Neural crest cell (in vitro differentiated cells): ENCODE measurements at regions not wholly inside any gene's neighbourhood (a gene's known extent, or its start where the extent isn't known, plus 50 kb on each side); places are given as distances from the start of the nearest gene placed in this dataset.
"Not testable (repeated sequence)": the region's sequence is repeated elsewhere in the genome, so short reads cannot be mapped to it uniquely, and the experiment has no call there.

Experiments
- DNase-seq: peaks from one replicate; pipeline ENCODE4 v3.0.0; 2021; ENCODE audit warnings: low read depth, mixed read lengths, low spot score
- H3K27ac Mint-ChIP-seq: one replicate; pipeline ENCODE4 v1.8.0; 2021; ENCODE audit warnings: mild to moderate bottlenecking, mixed read lengths; ENCODE audit not compliant: unreplicated experiment
- H3K27me3 Mint-ChIP-seq: 2 replicates; pipeline ENCODE4 v1.8.0; 2021; ENCODE audit warnings: low read depth, mild to moderate bottlenecking, mixed read lengths
- H3K36me3 Mint-ChIP-seq: 2 replicates; pipeline ENCODE4 v1.8.0; 2021; ENCODE audit warnings: low read depth, mild to moderate bottlenecking, mixed read lengths
- H3K4me1 Mint-ChIP-seq: 2 replicates; pipeline ENCODE4 v1.8.0; 2021; ENCODE audit warnings: mixed read lengths
- H3K4me3 Mint-ChIP-seq: one replicate; pipeline ENCODE4 v1.8.0; 2021; ENCODE audit warnings: mild to moderate bottlenecking, mixed read lengths
- H3K9me3 Mint-ChIP-seq: 2 replicates; pipeline ENCODE4 v1.8.0; 2021; ENCODE audit warnings: mixed read lengths
- CTCF ChIP-seq: fragments of 200-600 bp; sonication (generic); conservative IDR thresholded peaks from 2 replicates; pipeline ENCODE4 v1.5.0; 2021; ENCODE audit warnings: antibody characterized with exemption, mild to moderate bottlenecking

- Mint-ChIP-seq H3K9me3 (no peaks in the 10 kb centered on the region), H3K27me3 (no peaks in the 10 kb centered on the region), H3K4me1 (no peaks in the 10 kb centered on the region), H3K36me3 (no peaks in the 10 kb centered on the region), H3K4me3 (no peak overlapping the region), H3K27ac (no peak overlapping the region)
- TF ChIP-seq CTCF = no peak
- DNase-seq = no peak
Measured at GRCh38 chr7:113179313-113179712, 61.0 kb upstream of the SMIM30 start.

DNA sequence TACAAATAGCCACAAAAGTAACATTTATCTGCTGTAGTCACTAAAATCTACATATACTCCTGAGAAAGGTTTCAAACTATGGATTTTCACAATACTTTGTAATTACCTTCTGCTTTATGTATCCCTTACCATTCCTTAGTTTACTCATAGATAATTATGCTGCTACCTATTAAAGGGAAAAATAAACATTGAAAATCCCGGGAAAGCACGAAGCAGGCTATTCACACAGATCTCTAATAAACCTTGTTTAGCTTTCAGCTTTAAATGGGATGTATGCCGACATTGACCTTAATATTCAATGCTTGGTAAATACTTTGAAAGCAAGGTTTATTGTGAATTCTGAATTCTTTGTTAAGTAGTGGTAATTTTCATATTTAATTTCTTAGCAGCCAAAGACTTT is 58.5 kb upstream of the SMIM30 start:
- DNase-seq = no peak
- no peaks in the 10 kb centered on the region for H3K36me3 Mint-ChIP-seq
- H3K27ac Mint-ChIP-seq = no peak overlapping the region
- H3K4me1 Mint-ChIP-seq = no peaks in the 10 kb centered on the region
- H3K4me3 Mint-ChIP-seq = no peak overlapping the region
- no peaks in the 10 kb centered on the region for H3K27me3 Mint-ChIP-seq
- H3K9me3 Mint-ChIP-seq = no peaks in the 10 kb centered on the region
- no peak for TF ChIP-seq CTCF

DNA sequence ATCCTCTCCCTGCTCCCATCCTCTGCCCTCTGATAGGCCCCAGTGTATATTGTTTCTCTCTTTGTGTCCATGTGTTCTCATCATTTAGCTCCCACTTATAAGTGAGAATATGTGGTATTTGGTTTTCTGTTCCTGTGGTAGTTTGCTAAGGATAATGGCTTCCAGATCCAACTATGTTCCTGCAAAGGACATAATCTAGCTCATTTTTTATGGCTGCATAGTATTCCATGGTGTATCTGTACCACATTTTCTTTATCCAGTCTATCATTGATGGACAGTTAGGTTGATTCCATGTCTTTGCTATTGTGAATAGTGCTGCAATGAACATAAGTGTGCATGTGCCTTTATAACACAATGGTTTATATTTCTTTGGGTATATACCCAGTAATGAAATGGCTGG is 57.8 kb upstream of the SMIM30 start:
- H3K4me1 Mint-ChIP-seq, H3K36me3 Mint-ChIP-seq, H3K9me3 Mint-ChIP-seq, H3K4me3 Mint-ChIP-seq, DNase-seq, H3K27ac Mint-ChIP-seq, H3K27me3 Mint-ChIP-seq: not testable (repeated sequence)

DNA sequence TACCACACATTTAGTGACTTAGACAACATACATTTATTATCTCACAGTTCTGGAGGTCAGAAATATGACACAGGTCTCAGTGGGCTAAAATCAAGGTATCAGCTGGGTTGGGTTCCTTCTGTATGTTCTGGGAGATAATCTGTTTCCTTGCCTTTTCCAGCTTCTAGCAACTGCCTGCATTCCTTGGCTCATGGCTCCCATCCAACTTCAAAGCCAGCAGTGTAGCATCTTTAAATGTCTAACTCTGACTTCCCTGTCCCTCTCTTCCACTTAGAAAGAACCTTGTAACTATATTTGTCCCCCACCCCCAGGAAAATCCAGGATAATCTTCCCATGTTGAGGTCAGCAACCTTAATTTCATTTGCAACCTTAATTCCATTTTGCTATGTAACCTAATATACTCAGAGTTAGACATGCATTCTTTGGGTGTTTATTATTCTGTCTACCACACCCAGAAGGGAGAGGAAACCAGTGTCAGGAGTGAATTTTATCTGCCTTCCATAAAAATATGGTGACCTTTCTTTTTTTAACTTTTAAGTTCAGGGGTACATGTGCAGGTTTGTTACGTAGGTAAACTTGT is 57.3 kb upstream of the SMIM30 start:
- no peak overlapping the region for H3K27ac Mint-ChIP-seq
- no peaks in the 10 kb centered on the region for H3K9me3 Mint-ChIP-seq
- no peaks in the 10 kb centered on the region for H3K36me3 Mint-ChIP-seq
- TF ChIP-seq CTCF = no peak
- no peaks in the 10 kb centered on the region for H3K4me1 Mint-ChIP-seq
- H3K4me3 Mint-ChIP-seq = no peak overlapping the region
- DNase-seq = no peak
- no peaks in the 10 kb centered on the region for H3K27me3 Mint-ChIP-seq

DNA sequence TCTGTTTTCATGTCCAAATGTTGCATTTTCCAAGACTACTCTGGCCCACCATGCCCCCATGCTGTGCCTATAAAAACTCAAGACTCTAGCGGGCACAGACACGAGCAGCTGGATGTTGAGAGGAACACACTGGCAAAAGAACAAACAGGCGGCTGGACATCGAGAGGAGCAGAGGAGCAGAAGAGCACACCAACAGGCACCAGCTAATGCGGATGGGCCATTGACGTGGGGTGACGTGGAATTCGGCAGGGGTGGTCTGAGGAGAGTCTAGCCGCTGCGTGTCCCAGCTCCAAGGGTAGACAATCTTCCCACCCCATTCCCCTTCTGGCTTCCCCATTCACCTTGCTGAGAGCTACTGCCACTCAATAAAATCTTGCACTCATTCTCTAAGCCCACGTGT is 54.4 kb upstream of the SMIM30 start:
- no peaks in the 10 kb centered on the region for H3K4me1 Mint-ChIP-seq
- H3K4me3 Mint-ChIP-seq = no peak overlapping the region
- no peaks in the 10 kb centered on the region for H3K27me3 Mint-ChIP-seq
- no peak for TF ChIP-seq CTCF
- H3K36me3 Mint-ChIP-seq = no peaks in the 10 kb centered on the region
- no peak for DNase-seq
- no peaks in the 10 kb centered on the region for H3K9me3 Mint-ChIP-seq
- no peak overlapping the region for H3K27ac Mint-ChIP-seq

DNA sequence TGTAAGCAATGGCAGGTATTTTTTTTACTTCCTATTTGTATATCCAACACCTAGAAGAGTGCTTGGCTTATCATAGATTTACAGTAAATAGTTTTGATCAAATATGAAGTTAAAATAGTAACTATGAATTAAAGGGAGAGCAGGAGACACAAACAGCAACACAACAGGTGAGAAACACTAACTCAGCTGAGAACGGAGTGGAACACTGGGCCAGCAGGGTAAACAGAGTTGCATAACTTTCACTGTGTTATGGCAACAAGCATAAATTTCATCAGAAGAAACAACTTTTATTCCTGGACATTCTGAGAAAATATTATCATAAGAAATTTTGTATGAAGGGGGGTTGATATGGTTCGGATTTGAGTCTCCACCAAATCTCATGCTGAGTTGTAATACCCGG is 52.2 kb upstream of the SMIM30 start:
- no peaks in the 10 kb centered on the region for H3K4me1 Mint-ChIP-seq

More for the DNA sequence above, 52.2 kb upstream of the SMIM30 start:
- no peaks in the 10 kb centered on the region for H3K9me3 Mint-ChIP-seq
- H3K27me3 Mint-ChIP-seq = no peaks in the 10 kb centered on the region
- no peaks in the 10 kb centered on the region for H3K36me3 Mint-ChIP-seq
- TF ChIP-seq CTCF = no peak
- H3K4me3 Mint-ChIP-seq = no peak overlapping the region
- DNase-seq = no peak
- H3K27ac Mint-ChIP-seq = no peak overlapping the region
